ENCODE measurements at regions not wholly inside any gene's neighbourhood (a gene's known extent, or its start where the extent isn't known, plus 50 kb on each side); places are given as distances from the start of the nearest gene placed in this dataset.

GRCh38 chr1:239802275-239802674, 289.4 kb upstream of the FMN2 start:
- TF ChIP-seq EZH2 (IDR thresholded peaks at IDR 0.05; ENCODE audit: low read length) (no peak), CTCF (optimal IDR thresholded peaks at IDR 0.05 in 1 of 3, IDR thresholded peaks at IDR 0.05 in 1 of 3, conservative IDR thresholded peaks at IDR 0.05 in 1 of 3; ENCODE audit: extremely low read depth in 1 of 3, insufficient read depth in 2 of 3, low read length in 3 of 3) (no peak)

Measured in keratinocyte (primary cell).